Aorta (tissue), 5 donors: ENCODE measurements at regions not wholly inside any gene's neighbourhood (a gene's known extent, or its start where the extent isn't known, plus 50 kb on each side); places are given as distances from the start of the nearest gene placed in this dataset.

ENCODE experiments used
- ATAC-seq: fragments of 200-7000 bp; cut with Tn5 transposase; one replicate; pipeline ENCODE4 v1.9.1; 2022; ENCODE audit warnings: moderate library complexity; ENCODE audit not compliant: low FRiP score
- DNase-seq, 2 donors: peaks; one replicate each; pipeline ENCODE4 v3.0.0-alpha.2; 2020
- H3K27ac ChIP-seq, 2 donors: one replicate each; pipeline ENCODE4 v1.5.1; 2013; ENCODE audit warnings: low read length in 2 of 2, mild to moderate bottlenecking in 2 of 2, moderate library complexity in 2 of 2, control low read depth in 1 of 2, inconsistent platforms in 1 of 2, low read depth in 1 of 2
- H3K27me3 ChIP-seq, 2 donors: one replicate each; pipeline ENCODE4 v1.6.1; 2013; ENCODE audit warnings: control low read depth in 1 of 2, low read length in 1 of 2, mild to moderate bottlenecking in 1 of 2, moderate library complexity in 1 of 2; ENCODE audit not compliant: insufficient read depth in 2 of 2, control insufficient read depth in 1 of 2
- H3K36me3 ChIP-seq, 2 donors: one replicate each; pipeline ENCODE4 v1.6.1; 2013; ENCODE audit warnings: control low read depth in 1 of 2, low read length in 1 of 2, mild to moderate bottlenecking in 1 of 2; ENCODE audit not compliant: insufficient read depth in 2 of 2, control insufficient read depth in 1 of 2
- H3K4me1 ChIP-seq, 2 donors: one replicate each; pipeline ENCODE4 v1.6.1; 2013; ENCODE audit warnings: low read length in 2 of 2, control low read depth in 1 of 2, mild to moderate bottlenecking in 1 of 2, moderate library complexity in 1 of 2; ENCODE audit not compliant: insufficient read depth in 2 of 2, control insufficient read depth in 1 of 2
- H3K4me3 ChIP-seq, 2 donors: one replicate each; pipeline ENCODE4 v1.5.1; 2013; ENCODE audit warnings: low read length in 2 of 2, control low read depth in 1 of 2, mild to moderate bottlenecking in 1 of 2
- H3K9me3 ChIP-seq: one replicate; pipeline ENCODE4 v1.6.1; 2013; ENCODE audit warnings: mild to moderate bottlenecking, low read length; ENCODE audit not compliant: control insufficient read depth
- WGBS, 2 donors: extraction: QIAGEN DNeasy Blood & Tissue Kit; methylation state at CpG; one replicate each; pipeline ENCODE4 v1.1.7; 2013; 5-methylcytosine and 5-hydroxymethylcytosine counted together
- intact Hi-C, 2 donors: fragments of 100-400 bp; cut with DNase I; formaldehyde crosslinking; loops; one replicate each; pipeline versions ENCODE4 v1.14.2 to v1.15.0; 2022
- donor health status: healthy with polysubstance abuse.
- donor health status: Bipolar disorder and iron deficiency.
- donor health status: DM: no; HTN: no; CAD: no.
- donor health status: DM: no; HTN: no; CAD: no.
- donor health status: DM: yes; HTN: yes; CAD: no.

GRCh38 chr18:76216096-76216495, 278.9 kb downstream of the ZNF516 start:
- Histone ChIP-seq H3K9me3 (peaks cover 2% of the 10 kb centered on the region), H3K27ac (no peak overlapping the region), H3K4me1 (no peaks in the 10 kb centered on the region), H3K4me3 (no peak overlapping the region), H3K36me3 (no peaks in the 10 kb centered on the region), H3K27me3 (no peaks in the 10 kb centered on the region)
- 90 to 92% methylated on average over 1 of the region's 1 CpG for WGBS, 2 donors
- ATAC-seq (no peak), DNase-seq (no peak)
- intact Hi-C loops = no loop called here

GRCh38 chr18:76213991-76214390, 281.1 kb downstream of the ZNF516 start:
- intact Hi-C loops = no loop called here
- 79 to 91% methylated on average over 3 of the region's 3 CpGs for WGBS, 2 donors
- no peaks in the 10 kb centered on the region for H3K27me3 ChIP-seq

GRCh38 chr18:76212960-76213359, 282.1 kb downstream of the ZNF516 start:
- intact Hi-C loops = no loop called here
- ATAC-seq = no peak
- Histone ChIP-seq H3K27ac (no peak overlapping the region), H3K4me1 (no peaks in the 10 kb centered on the region), H3K4me3 (no peak overlapping the region), H3K9me3 (peaks cover 2% of the 10 kb centered on the region), H3K27me3 (no peaks in the 10 kb centered on the region), H3K36me3 (no peaks in the 10 kb centered on the region)
- no peak for DNase-seq
- 23 to 26% methylated on average over 7 of the region's 7 CpGs for WGBS, 2 donors

More at GRCh38 chr18:76213991-76214390, 281.1 kb downstream of the ZNF516 start:
- Histone ChIP-seq H3K27ac (no peak overlapping the region), H3K9me3 (peaks cover 2% of the 10 kb centered on the region), H3K4me1 (no peaks in the 10 kb centered on the region), H3K4me3 (no peak overlapping the region), H3K36me3 (no peaks in the 10 kb centered on the region)
- no peak for ATAC-seq
- no peak for DNase-seq

GRCh38 chr18:76209597-76209996, 285.4 kb downstream of the ZNF516 start:
- intact Hi-C loops = no loop called here
- WGBS, 2 donors = 81 to 83% methylated on average over 7 of the region's 7 CpGs
- no peaks in the 10 kb centered on the region for H3K36me3 ChIP-seq
- no peak for DNase-seq
- ATAC-seq = no peak
- no peaks in the 10 kb centered on the region for H3K4me1 ChIP-seq
- no peak overlapping the region for H3K27ac ChIP-seq
- no peaks in the 10 kb centered on the region for H3K9me3 ChIP-seq
- H3K4me3 ChIP-seq = no peak overlapping the region
- H3K27me3 ChIP-seq = no peaks in the 10 kb centered on the region

- no peak for ATAC-seq
- Histone ChIP-seq H3K27ac (no peak overlapping the region), H3K4me1 (no peaks in the 10 kb centered on the region), H3K36me3 (no peaks in the 10 kb centered on the region), H3K27me3 (no peaks in the 10 kb centered on the region), H3K9me3 (no peaks in the 10 kb centered on the region), H3K4me3 (peak overlapping the region in 1 of 2 donors; percentile 24)
- DNase-seq = no peak
- intact Hi-C loops = no loop called here
- 22 to 27% methylated on average over 21 of the region's 21 CpGs for WGBS, 2 donors
Observed at GRCh38 chr18:76208678-76209306, 286.2 kb downstream of the ZNF516 start.

- Histone ChIP-seq H3K4me3 (no peak overlapping the region), H3K36me3 (no peaks in the 10 kb centered on the region), H3K27me3 (no peaks in the 10 kb centered on the region), H3K9me3 (no peaks in the 10 kb centered on the region), H3K4me1 (no peaks in the 10 kb centered on the region), H3K27ac (no peak overlapping the region)
- ATAC-seq = no peak
- WGBS, 2 donors = 73 to 75% methylated on average over 7 of the region's 7 CpGs
- intact Hi-C loops = no loop called here
- DNase-seq = no peak
Observed at GRCh38 chr18:76205906-76206305, 289.1 kb downstream of the ZNF516 start.

GRCh38 chr18:76203552-76203951, 291.5 kb downstream of the ZNF516 start:
- no peaks in the 10 kb centered on the region for H3K27me3 ChIP-seq
- no peak for ATAC-seq
- intact Hi-C loops = no loop called here

GRCh38 chr18:76202322-76202721, 292.7 kb downstream of the ZNF516 start:
- Histone ChIP-seq H3K27ac (no peak overlapping the region), H3K4me3 (no peak overlapping the region), H3K9me3 (no peaks in the 10 kb centered on the region), H3K36me3 (no peaks in the 10 kb centered on the region), H3K4me1 (no peaks in the 10 kb centered on the region), H3K27me3 (no peaks in the 10 kb centered on the region)
- DNase-seq = no peak
- ATAC-seq = no peak
- intact Hi-C loops = no loop called here
- WGBS, 2 donors = 82 to 88% methylated on average over 2 of the region's 2 CpGs

More at GRCh38 chr18:76203552-76203951, 291.5 kb downstream of the ZNF516 start:
- no peaks in the 10 kb centered on the region for H3K36me3 ChIP-seq
- no peak overlapping the region for H3K4me3 ChIP-seq
- no peak for DNase-seq
- WGBS, 2 donors = 69 to 72% methylated on average over 6 of the region's 6 CpGs
- no peaks in the 10 kb centered on the region for H3K9me3 ChIP-seq
- H3K27ac ChIP-seq = no peak overlapping the region
- H3K4me1 ChIP-seq = no peaks in the 10 kb centered on the region

- 10 to 12% methylated on average over 1 of the region's 1 CpG for WGBS, 2 donors
- Histone ChIP-seq H3K4me1 (no peaks in the 10 kb centered on the region), H3K36me3 (no peaks in the 10 kb centered on the region), H3K9me3 (peaks cover 6% of the 10 kb centered on the region), H3K27me3 (peaks cover 0 to 1% of the 10 kb centered on the region in 2 donors), H3K27ac (no peak overlapping the region), H3K4me3 (no peak overlapping the region)
- ATAC-seq (no peak), DNase-seq (no peak)
- intact Hi-C loops = no loop called here
Observed at GRCh38 chr18:76195601-76196000, 299.4 kb downstream of the ZNF516 start.
